Spleen (tissue), 11 donors: ENCODE measurements at regions not wholly inside any gene's neighbourhood (a gene's known extent, or its start where the extent isn't known, plus 50 kb on each side); places are given as distances from the start of the nearest gene placed in this dataset.

Experiments
- DNase-seq: peaks from one replicate; pipeline ENCODE4 v3.0.0-alpha.2; 2020
- H3K27ac ChIP-seq, 8 donors: fragments of 200-600 bp; sonication (generic) in 7 of 8; 1 replicate in 4 of 8; 2 replicates in 4 of 8; pipeline versions ENCODE4 v1.5.0 to v1.8.0; 2016 to 2021; ENCODE audit warnings: inconsistent platforms in 4 of 8, mild to moderate bottlenecking in 4 of 8, moderate library complexity in 1 of 8
- H3K27me3 ChIP-seq, 7 donors: fragments of 200-600 bp; sonication (generic) in 6 of 7; replicated peaks in 1 of 7; 1 replicate in 4 of 7; 2 replicates in 3 of 7; pipeline versions ENCODE4 v1.5.0 to v1.8.0; 2016 to 2021; ENCODE audit warnings: inconsistent platforms in 3 of 7, mild to moderate bottlenecking in 1 of 7
- H3K36me3 ChIP-seq, 6 donors: fragments of 200-600 bp; sonication (generic) in 5 of 6; 1 replicate in 4 of 6; 2 replicates in 2 of 6; pipeline versions ENCODE4 v1.5.0 to v1.8.0; 2016 to 2021; ENCODE audit warnings: inconsistent platforms in 2 of 6
- H3K4me1 ChIP-seq, 6 donors: fragments of 200-600 bp; sonication (generic) in 5 of 6; 1 replicate in 3 of 6; 2 replicates in 3 of 6; pipeline versions ENCODE4 v1.5.0 to v1.8.0; 2016 to 2021; ENCODE audit warnings: inconsistent platforms in 3 of 6
- H3K4me3 ChIP-seq, 8 donors: fragments of 200-600 bp; sonication (generic) in 7 of 8; 1 replicate in 4 of 8; 2 replicates in 4 of 8; pipeline versions ENCODE4 v1.5.0 to v1.8.0; 2016 to 2021; ENCODE audit warnings: inconsistent platforms in 4 of 8, mild to moderate bottlenecking in 4 of 8, moderate library complexity in 2 of 8
- H3K9me3 ChIP-seq, 8 donors: fragments of 200-600 bp; sonication (generic) in 7 of 8; 1 replicate in 4 of 8; 2 replicates in 4 of 8; pipeline versions ENCODE4 v1.5.0 to v1.8.0; 2016 to 2021; ENCODE audit warnings: inconsistent platforms in 4 of 8
- POLR2A ChIP-seq, 3 donors: fragments of 450-650 bp; IDR thresholded peaks; one replicate each; pipeline ENCODE4 v1.5.1; 2017; ENCODE audit warnings: antibody characterized with exemption in 3 of 3, mild to moderate bottlenecking in 1 of 3
- POLR2AphosphoS5 ChIP-seq, 3 donors: sonication (generic); formaldehyde crosslinking; IDR thresholded peaks; one replicate each; pipeline ENCODE4 v1.5.1; 2017; ENCODE audit warnings: antibody characterized with exemption in 3 of 3
- WGBS, 5 donors: extraction: QIAGEN DNeasy Blood & Tissue Kit in 3 of 5; methylation state at CpG; one replicate each; pipeline versions ENCODE4 v1.1.5 to v1.1.7; 2013 to 2018; 5-methylcytosine and 5-hydroxymethylcytosine counted together
- intact Hi-C: fragments of 100-400 bp; cut with DNase I; formaldehyde crosslinking; loops from one replicate; pipeline ENCODE4 v1.15.0; 2023; ENCODE audit warnings: low total_unique reads
- TF ChIP-seq, protein P1 (sequence below), 11 experiments: fragments of 200-600 bp in 7 of 11; fragments of 450-650 bp in 4 of 11; sonication (generic) in 4 of 11; IDR thresholded peaks in 8 of 11; conservative IDR thresholded peaks in 3 of 11; 1 replicate in 7 of 11; 2 replicates in 4 of 11; pipeline versions ENCODE4 v1.4.0 to v1.8.0; 2016 to 2021; ENCODE audit warnings: antibody characterized with exemption in 11 of 11, inconsistent platforms in 4 of 11, mild to moderate bottlenecking in 1 of 11
- donor health status: healthy with polysubstance abuse.
- donor health status: DM: no; HTN: no; CAD: no; lungs with moderate emphysema.
- donor health status: DM: no; HTN: no; CAD: no.
- donor health status: Bipolar disorder and iron deficiency.
- donor health status: healthy.
- donor health status: DM: no; HTN: no; CAD: no.
- donor health status: DM: yes; HTN: yes; CAD: no.

DNA sequence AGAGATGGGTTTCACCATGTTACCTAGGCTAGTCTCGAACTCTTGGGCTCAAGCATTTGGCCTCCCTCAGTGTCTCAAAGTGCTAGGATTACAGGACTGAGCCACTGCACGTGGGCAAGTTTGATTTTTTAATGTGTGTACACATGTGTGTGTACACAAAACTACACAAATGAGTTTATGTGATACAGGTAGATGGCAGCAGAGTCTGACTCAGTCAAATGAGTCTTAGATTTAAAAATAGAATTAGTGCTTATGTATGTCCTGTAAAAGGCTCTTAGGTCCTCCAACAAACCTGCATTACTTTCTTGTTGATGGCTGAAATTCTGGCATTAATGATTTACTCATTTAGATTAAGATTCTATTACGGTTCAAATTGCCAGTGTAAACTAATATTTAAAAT is 293.7 kb downstream of the PCDH17 start:
- intact Hi-C loops, result no loop called here
- TF ChIP-seq, protein P1, sequence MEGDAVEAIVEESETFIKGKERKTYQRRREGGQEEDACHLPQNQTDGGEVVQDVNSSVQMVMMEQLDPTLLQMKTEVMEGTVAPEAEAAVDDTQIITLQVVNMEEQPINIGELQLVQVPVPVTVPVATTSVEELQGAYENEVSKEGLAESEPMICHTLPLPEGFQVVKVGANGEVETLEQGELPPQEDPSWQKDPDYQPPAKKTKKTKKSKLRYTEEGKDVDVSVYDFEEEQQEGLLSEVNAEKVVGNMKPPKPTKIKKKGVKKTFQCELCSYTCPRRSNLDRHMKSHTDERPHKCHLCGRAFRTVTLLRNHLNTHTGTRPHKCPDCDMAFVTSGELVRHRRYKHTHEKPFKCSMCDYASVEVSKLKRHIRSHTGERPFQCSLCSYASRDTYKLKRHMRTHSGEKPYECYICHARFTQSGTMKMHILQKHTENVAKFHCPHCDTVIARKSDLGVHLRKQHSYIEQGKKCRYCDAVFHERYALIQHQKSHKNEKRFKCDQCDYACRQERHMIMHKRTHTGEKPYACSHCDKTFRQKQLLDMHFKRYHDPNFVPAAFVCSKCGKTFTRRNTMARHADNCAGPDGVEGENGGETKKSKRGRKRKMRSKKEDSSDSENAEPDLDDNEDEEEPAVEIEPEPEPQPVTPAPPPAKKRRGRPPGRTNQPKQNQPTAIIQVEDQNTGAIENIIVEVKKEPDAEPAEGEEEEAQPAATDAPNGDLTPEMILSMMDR (IDR thresholded peaks at IDR 0.05 in 8 of 11, conservative IDR thresholded peaks at IDR 0.05 in 3 of 11), result no peak
- TF ChIP-seq POLR2AphosphoS5 (IDR thresholded peaks at IDR 0.05), result no peak
- H3K36me3 ChIP-seq, result no peaks in the 10 kb centered on the region

DNA sequence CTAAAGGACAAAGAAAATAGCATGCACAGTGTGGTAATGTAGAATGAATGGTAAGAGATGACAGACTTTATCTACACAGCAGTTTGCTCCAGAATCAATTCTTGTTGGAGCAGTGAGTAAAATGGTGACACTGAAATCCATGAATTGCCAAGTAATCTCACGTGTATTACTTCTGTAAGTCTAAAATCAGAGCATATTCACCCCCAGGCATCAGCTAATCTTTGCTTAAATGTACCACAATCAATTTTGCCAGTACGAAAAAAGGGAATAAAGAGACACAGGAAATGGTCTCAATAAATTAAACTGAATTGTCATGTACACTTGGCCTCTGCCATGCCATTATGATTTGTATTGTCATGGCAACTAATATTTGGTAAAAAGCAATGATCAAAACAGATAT is 294.2 kb downstream of the PCDH17 start:
- Histone ChIP-seq H3K4me3 (no peak overlapping the region), H3K27ac (no peak overlapping the region), H3K36me3 (no peaks in the 10 kb centered on the region), H3K27me3 (no peaks in the 10 kb centered on the region), H3K9me3 (peaks cover 0 to 6% (median 0%) of the 10 kb centered on the region in 8 donors), H3K4me1 (no peaks in the 10 kb centered on the region)
- TF ChIP-seq, protein P1 (IDR thresholded peaks at IDR 0.05 in 8 of 11, conservative IDR thresholded peaks at IDR 0.05 in 3 of 11), result no peak
- TF ChIP-seq POLR2A (IDR thresholded peaks at IDR 0.05), result no peak
- TF ChIP-seq POLR2AphosphoS5 (IDR thresholded peaks at IDR 0.05), result no peak
- DNase-seq, result no peak
- intact Hi-C loops, result no loop called here
- WGBS, 5 donors, result 48 to 67% (median 51%) methylated on average over 2 of the region's 2 CpGs

More for the DNA sequence above, 293.7 kb downstream of the PCDH17 start:
- 64 to 78% (median 73%) methylated on average over 3 of the region's 3 CpGs for WGBS, 5 donors
- Histone ChIP-seq H3K4me1 (no peaks in the 10 kb centered on the region), H3K4me3 (no peak overlapping the region), H3K27ac (no peak overlapping the region), H3K9me3 (peaks cover 0 to 6% (median 0%) of the 10 kb centered on the region in 8 donors), H3K27me3 (no peaks in the 10 kb centered on the region)
- no peak for DNase-seq

DNA sequence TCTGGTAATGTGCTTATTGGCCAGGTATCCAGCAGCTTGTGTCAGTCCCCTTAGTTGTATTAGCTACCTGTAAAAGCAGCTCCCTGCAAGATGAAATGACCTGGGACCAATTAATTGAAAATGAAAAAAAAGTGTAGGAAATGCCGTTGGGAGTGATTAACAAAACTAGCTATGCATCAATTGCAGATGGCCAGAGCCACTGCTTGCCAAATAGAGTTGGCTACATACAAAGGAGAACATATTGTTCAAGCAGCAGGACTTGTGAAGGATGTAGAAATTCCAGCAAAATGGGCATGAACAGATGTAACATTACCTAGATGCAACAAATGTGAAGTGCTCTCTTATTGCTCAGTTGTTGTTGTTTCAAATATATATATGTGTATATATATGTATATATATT is 300.5 kb downstream of the PCDH17 start:
- intact Hi-C loops, result no loop called here
- TF ChIP-seq POLR2AphosphoS5 (IDR thresholded peaks at IDR 0.05), result no peak
- TF ChIP-seq, protein P1 (IDR thresholded peaks at IDR 0.05 in 8 of 11, conservative IDR thresholded peaks at IDR 0.05 in 3 of 11), result no peak
- TF ChIP-seq POLR2A (IDR thresholded peaks at IDR 0.05), result no peak
- no peak for DNase-seq
- Histone ChIP-seq H3K27ac (no peak overlapping the region), H3K36me3 (no peaks in the 10 kb centered on the region), H3K9me3 (no peaks in the 10 kb centered on the region), H3K4me1 (no peaks in the 10 kb centered on the region), H3K4me3 (no peak overlapping the region), H3K27me3 (no peaks in the 10 kb centered on the region)
- WGBS, 5 donors, result 66 to 90% (median 81%) methylated on average over 1 of the region's 1 CpG

DNA sequence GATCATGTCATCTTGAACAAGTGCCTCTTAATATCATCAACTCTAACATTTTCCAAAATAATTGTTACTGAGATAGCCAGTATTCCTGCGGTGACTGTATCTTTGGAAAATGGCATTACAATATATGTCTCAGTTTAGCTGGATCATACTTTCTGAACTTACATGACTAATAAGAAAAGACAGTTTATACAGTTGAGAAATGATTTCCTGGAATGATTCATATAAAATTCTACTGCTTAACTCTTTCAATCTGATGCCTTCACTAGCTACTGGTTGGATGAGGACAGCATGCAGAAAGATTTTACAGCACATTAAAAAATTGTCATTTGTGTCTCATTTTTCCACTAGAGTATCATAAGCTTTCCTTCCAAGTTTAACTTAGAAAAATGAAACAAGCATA is 302.1 kb downstream of the PCDH17 start:
- Histone ChIP-seq H3K27me3 (no peaks in the 10 kb centered on the region), H3K4me3 (no peak overlapping the region), H3K4me1 (no peaks in the 10 kb centered on the region), H3K36me3 (no peaks in the 10 kb centered on the region), H3K27ac (no peak overlapping the region), H3K9me3 (no peaks in the 10 kb centered on the region)
- no peak for DNase-seq
- WGBS, 5 donors, result 89 to 96% (median 93%) methylated on average over 1 of the region's 1 CpG
- intact Hi-C loops, result no loop called here
- TF ChIP-seq, protein P1 (IDR thresholded peaks at IDR 0.05 in 8 of 11, conservative IDR thresholded peaks at IDR 0.05 in 3 of 11), result no peak
- TF ChIP-seq POLR2A (IDR thresholded peaks at IDR 0.05), result no peak
- TF ChIP-seq POLR2AphosphoS5 (IDR thresholded peaks at IDR 0.05), result no peak
